ENCODE measurements at regions not wholly inside any gene's neighbourhood (a gene's known extent, or its start where the extent isn't known, plus 50 kb on each side); places are given as distances from the start of the nearest gene placed in this dataset.

DNA sequence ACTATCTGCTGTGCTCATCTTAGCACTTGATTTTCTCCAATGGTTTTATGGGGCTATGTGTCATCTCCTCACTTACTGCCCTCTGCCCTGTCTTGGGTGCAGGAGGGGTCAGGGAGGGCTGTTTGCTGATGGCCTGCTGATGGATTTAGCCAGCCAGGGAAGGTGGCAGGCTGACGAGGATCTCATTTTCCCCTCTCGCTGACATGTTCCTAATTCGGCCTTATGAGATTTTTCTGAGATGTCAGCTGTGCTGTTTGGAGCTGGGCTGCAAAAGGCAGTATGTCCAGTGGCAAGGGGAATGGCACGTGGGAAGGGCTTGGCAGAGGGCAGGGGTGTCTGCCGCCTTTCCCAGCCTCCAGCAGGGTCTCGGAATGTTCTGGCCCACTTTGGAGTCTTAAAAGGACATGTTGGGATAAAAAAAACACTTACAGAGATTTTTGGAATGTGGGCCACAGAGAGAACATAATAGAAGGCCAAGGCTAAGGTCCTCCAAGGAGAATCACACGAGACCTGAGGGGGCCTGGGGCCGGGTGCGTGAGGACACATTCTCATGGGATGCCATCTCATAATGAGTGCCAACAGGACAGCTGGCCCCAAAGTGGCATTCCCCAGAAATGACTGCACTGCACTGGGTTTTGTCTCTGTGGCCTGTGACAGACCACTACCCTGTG is 303.8 kb downstream of the TLE3 start:
- TF ChIP-seq, protein P1, sequence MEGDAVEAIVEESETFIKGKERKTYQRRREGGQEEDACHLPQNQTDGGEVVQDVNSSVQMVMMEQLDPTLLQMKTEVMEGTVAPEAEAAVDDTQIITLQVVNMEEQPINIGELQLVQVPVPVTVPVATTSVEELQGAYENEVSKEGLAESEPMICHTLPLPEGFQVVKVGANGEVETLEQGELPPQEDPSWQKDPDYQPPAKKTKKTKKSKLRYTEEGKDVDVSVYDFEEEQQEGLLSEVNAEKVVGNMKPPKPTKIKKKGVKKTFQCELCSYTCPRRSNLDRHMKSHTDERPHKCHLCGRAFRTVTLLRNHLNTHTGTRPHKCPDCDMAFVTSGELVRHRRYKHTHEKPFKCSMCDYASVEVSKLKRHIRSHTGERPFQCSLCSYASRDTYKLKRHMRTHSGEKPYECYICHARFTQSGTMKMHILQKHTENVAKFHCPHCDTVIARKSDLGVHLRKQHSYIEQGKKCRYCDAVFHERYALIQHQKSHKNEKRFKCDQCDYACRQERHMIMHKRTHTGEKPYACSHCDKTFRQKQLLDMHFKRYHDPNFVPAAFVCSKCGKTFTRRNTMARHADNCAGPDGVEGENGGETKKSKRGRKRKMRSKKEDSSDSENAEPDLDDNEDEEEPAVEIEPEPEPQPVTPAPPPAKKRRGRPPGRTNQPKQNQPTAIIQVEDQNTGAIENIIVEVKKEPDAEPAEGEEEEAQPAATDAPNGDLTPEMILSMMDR (IDR thresholded peaks at IDR 0.05; ENCODE audit: low read depth, low read length): no peak
- Histone ChIP-seq H3K9me3 (no peaks in the 10 kb centered on the region), H3K4me1 (no peaks in the 10 kb centered on the region), H3K27me3 (no peaks in the 10 kb centered on the region), H3K36me3 (no peaks in the 10 kb centered on the region), H3K4me3 (ENCODE audit: low read depth, low read length) (no peak overlapping the region)
- no peak for DNase-seq

DNA sequence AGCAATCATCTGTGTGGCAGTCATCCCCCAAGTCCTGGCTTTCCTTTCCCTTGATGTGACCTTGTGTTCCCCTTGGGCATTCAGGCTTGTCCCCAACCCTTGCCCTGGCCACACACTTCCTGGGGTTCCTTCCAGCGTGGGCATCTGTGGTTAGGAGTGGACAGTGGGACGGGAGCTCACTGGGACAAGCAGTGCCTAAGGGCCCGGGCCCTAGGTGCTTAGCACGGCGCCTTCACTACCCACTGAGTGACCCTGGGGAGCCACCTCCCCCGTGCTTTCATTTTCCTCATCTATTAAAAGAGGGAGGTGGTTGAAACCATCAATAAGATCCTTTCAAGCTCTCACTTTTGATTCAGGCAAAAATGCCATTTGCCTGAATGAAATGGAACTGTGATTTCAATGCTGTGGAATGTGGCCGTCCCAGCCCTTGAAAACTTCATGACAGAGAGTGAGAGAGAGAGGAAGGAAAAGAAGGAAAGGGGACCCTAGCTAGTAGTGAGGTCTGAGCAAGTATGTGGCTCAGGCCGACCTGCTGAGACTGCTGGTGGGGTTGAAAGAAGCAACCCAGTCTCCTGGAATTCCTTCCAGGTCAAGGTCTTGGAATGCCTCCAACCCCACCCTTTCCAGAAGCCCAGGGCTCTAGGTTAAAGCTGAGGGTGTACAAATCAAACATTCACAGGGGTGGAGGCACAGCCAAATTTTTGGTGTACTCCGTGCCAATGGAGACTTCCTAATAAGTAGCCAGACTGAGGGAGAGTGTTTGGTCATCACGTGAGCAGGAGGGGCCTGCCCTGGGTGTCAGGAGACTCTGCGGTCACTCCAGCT is 302.9 kb downstream of the TLE3 start:
- no peaks in the 10 kb centered on the region for H3K9me3 ChIP-seq
- TF ChIP-seq, protein P1 (IDR thresholded peaks at IDR 0.05; ENCODE audit: low read depth, low read length): no peak
- H3K4me3 ChIP-seq (ENCODE audit: low read depth, low read length): no peak overlapping the region
- H3K4me1 ChIP-seq: no peaks in the 10 kb centered on the region
- H3K36me3 ChIP-seq: no peaks in the 10 kb centered on the region
- DNase-seq: no peak
- no peaks in the 10 kb centered on the region for H3K27me3 ChIP-seq

DNA sequence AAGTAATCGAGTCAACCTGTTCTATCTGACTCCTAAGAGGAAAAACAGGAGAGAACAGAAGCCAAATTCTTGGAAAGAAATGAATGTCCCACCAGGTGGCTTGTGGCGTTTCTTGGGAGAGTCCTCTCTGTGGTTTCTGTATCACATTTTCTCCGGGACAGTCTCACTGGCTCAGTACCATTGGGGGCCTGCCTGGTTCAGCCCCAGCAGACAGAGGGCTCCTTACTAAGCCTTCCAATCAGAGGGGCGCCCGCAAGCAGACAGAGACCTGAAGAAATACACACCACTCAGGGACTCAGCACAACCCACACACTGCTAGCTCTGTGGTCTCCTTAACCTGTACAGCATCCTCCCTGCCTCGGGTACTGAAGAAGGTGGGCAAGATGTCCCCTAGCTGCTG is 302.1 kb downstream of the TLE3 start:
- Histone ChIP-seq H3K36me3 (no peaks in the 10 kb centered on the region), H3K4me1 (no peaks in the 10 kb centered on the region), H3K9me3 (no peaks in the 10 kb centered on the region), H3K27me3 (no peaks in the 10 kb centered on the region), H3K4me3 (ENCODE audit: low read depth, low read length) (no peak overlapping the region)
- DNase-seq: no peak
- TF ChIP-seq, protein P1 (IDR thresholded peaks at IDR 0.05; ENCODE audit: low read depth, low read length): no peak

DNA sequence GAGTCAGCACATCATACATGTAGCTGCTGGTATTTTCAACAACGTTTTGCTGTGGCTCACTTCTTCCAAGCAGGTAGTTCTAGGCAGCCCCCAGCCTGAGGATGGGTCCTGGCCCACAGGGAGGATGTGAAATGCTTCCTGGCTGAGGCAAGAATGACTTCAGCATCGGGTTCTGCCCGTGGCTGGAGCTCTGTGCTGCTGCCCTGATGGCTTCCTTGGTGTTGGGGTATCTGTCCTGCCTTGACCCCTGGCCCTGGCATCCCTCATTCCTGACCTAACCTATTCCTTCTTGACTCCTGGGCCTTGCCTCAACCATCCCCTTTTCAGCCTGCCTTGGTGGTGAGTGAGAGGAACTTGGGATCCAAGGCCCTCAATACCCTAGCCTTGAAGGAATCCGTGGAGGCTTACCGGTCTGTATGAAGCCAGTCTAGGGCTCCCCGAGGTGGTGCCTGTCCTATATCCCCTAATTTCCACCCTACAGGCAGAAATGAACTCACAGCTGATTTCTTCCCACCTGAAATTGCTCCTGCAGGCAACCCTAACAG is 300.6 kb downstream of the TLE3 start:
- Histone ChIP-seq H3K4me1 (no peaks in the 10 kb centered on the region), H3K27me3 (no peaks in the 10 kb centered on the region), H3K4me3 (ENCODE audit: low read depth, low read length) (no peak overlapping the region), H3K9me3 (no peaks in the 10 kb centered on the region), H3K36me3 (no peaks in the 10 kb centered on the region)
- no peak for DNase-seq
- TF ChIP-seq, protein P1 (IDR thresholded peaks at IDR 0.05; ENCODE audit: low read depth, low read length): no peak

DNA sequence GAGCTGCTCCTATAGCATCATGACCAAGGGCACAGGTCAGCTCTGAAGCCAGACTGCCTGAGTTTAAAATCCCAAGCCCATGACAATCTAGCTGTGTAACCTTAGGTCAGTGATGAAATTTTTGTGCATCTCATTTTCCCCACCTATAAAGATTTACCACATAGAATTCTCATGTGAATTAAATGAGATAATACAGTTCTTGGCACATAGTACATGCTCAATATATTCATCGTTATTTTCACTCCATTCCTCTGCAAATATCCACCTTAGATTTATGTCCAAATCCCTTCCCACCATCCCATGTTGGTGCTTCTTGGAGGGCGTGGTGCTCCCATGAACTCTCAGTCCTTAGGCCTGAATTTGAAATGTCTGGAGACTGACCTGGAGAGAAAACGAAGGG is 300.1 kb downstream of the TLE3 start:
- no peaks in the 10 kb centered on the region for H3K27me3 ChIP-seq
- no peaks in the 10 kb centered on the region for H3K9me3 ChIP-seq
- H3K36me3 ChIP-seq: no peaks in the 10 kb centered on the region
- H3K4me1 ChIP-seq: no peaks in the 10 kb centered on the region
- DNase-seq: no peak
- TF ChIP-seq, protein P1 (IDR thresholded peaks at IDR 0.05; ENCODE audit: low read depth, low read length): no peak
- no peak overlapping the region for H3K4me3 ChIP-seq (ENCODE audit: low read depth, low read length)

All from BE2C (cell line).